Nucleus accumbens (tissue), 56 donors: ENCODE measurements at regions not wholly inside any gene's neighbourhood (a gene's known extent, or its start where the extent isn't known, plus 50 kb on each side); places are given as distances from the start of the nearest gene placed in this dataset.

Experiments used
- DNase-seq, 56 donors: peaks; one replicate each; lab custom pipeline; 2025; lab: John Stamatoyannopoulos, UW

DNA sequence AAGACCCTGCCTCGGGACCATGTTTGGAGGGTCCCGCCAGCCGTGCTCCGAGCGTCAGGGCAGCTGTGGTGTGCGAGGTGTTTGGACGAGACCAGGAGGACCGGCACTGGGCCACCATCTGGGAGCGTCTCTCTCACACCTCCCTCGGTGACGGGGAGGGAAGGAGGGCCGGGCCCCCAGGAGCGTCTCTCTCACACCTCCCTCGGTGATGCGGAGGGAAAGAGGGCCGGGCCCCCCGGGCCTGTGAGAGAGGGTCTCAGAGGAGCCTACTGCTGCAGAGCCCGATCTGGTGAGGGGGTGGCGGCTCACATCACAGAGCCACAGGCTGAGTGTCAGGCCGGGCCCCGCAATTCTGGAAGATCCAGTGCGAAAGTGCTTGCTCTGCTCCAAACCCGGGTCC is 65.8 kb upstream of the CFAP46 start:
- no peak for DNase-seq

- no peak for DNase-seq
Observed at GRCh38 chr10:133007360-133007858, 65.0 kb upstream of the CFAP46 start.

DNA sequence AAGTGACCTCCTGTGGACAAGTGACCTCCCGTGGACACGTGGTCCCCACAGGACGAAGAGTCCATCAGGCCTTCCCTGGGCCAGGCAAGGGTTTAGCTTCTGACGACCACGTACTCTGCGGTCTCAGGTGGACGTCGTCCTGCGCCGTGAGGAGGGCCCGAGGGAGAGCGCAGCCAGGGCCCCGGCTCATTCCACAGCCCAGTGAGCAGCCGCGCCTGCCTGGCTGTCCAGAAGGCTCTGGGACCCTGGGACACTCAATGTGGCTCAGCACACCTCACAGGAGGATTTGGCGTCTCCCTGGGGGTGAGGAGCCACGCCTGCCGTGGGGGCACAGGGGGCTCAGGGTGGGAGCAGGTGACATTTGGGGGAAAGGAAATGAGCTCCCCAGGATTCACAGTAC is 64.4 kb upstream of the CFAP46 start:
- DNase-seq, result no peak

DNA sequence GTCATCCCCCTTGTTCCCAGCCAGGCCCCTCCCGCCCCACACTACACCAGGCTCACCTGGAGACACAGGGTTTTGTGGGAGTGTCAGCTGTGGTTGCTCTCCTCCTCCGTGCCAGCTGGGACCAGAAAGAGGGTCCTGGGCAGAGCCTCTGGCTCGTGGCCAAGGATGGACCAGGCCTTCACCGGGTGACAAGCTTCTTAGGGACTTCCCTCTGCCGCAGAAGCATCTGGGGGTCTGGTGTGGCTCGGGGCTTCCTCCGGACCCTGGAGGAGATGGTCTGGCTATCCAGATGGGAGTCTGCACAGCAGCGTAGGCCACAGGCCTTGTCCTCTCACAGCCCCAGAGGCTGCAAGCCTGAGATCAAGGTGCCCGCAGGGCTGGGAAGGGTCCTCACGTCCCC is 63.8 kb upstream of the CFAP46 start:
- DNase-seq, result no peak

DNA sequence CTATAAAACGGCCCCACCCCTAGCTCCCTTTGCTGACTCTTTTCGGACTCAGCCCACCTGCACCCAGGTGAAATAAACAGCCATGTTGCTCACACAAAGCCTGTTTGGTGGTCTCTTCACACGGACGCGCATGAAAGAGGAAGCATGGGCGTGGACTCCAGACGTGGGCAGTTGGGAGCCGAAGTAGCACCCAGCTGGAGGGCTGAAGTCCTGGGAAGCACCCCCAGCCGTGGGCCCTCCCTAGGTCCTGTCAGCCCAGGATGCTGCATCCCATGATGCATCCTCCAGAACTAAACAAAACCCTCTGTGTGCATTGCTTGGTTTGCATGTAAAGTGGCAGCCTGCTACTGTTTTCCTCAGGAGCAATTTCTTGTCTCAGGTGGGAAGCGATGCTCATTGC is 62.1 kb upstream of the CFAP46 start:
- DNase-seq, result no peak

- no peak for DNase-seq
Observed at GRCh38 chr10:133003188-133003587, 60.8 kb upstream of the CFAP46 start.

- DNase-seq, result no peak
Observed at GRCh38 chr10:133002685-133003084, 60.3 kb upstream of the CFAP46 start.

GRCh38 chr10:133001114-133001513 is 58.7 kb upstream of the CFAP46 start:
- no peak for DNase-seq

GRCh38 chr10:133000648-133001047 is 58.3 kb upstream of the CFAP46 start:
- DNase-seq, result no peak

- DNase-seq, result no peak
Observed at GRCh38 chr10:132997517-132998265, 55.3 kb upstream of the CFAP46 start.

GRCh38 chr10:132996603-132997343 is 54.4 kb upstream of the CFAP46 start:
- no peak for DNase-seq

GRCh38 chr10:132995909-132996602 is 53.7 kb upstream of the CFAP46 start:
- no peak for DNase-seq

DNA sequence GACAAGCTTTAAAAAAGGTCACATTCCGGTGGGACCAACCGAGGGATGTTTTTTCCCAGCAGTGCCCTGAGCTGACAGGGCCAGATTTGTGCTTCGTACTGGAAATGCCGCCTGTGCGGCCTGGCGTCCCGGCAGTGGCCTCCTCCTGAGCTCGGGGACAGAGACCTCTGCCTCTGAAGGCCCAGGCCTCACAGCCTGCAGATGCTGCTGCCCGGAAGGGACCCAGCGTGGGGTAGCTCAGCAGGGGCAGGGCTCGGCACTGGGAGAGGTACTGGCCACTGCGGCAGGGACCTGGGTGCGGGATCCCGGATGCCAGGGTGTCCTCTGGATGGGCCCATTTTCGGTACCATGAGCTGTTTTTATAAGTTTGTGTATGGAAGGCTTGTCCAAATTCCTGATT is 52.4 kb upstream of the CFAP46 start:
- no peak for DNase-seq

DNA sequence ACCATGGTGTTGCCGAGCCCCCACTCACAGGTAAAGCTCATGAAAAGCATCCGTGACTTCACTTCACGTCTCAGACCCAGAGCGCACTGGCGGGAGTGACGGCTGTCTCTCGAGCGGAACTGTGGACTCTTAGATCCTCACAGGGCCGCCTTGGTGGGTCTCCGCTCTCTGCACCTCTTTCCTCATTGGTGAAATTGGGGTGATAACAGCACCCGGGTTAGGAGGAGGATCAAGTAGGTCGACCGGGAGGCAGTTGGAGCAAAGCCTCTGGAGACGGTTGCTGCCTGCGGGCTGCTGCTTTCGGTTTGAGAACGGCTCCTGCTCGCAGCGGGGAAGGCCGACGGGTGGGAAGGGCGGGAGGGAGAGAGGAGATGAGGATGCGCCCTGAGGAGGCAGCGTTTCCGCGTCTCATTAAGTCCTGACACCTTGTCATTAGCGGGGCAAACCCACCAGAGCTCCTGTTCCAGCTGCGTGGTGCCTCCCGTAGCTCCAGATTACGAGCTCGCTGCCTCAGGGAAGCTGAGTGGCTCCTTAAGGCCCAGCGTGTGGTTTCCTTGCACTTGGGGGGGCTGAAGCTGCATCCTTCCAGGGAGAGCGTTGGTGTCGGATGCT is 51.9 kb upstream of the CFAP46 start:
- DNase-seq, result peak in 10 of 56 donors; percentile 9 to 43 (median 18)

- DNase-seq, result no peak
Observed at GRCh38 chr10:132993271-132994184, 51.2 kb upstream of the CFAP46 start.

GRCh38 chr10:132992433-132993215 is 50.3 kb upstream of the CFAP46 start:
- DNase-seq, result no peak
